Stimulated activated CD4-positive, alpha-beta T cell treated with anti-CD3 and anti-CD28 coated beads, Interleukin-12 subunit alpha, Interleukin-12 subunit beta, amount 100 ng/mL, for 24 hours (primary cell): ENCODE measurements at regions not wholly inside any gene's neighbourhood (a gene's known extent, or its start where the extent isn't known, plus 50 kb on each side); places are given as distances from the start of the nearest gene placed in this dataset.

ENCODE experiments used
- DNase-seq, 2 experiments: peaks; one replicate each; pipeline ENCODE4 v3.0.0-alpha.2; 2020; ENCODE audit warnings: low read depth in 2 of 2

GRCh38 chr7:98464558-98464940 is 63.7 kb upstream of the BAIAP2L1 start:
- DNase-seq, result no peak

DNA sequence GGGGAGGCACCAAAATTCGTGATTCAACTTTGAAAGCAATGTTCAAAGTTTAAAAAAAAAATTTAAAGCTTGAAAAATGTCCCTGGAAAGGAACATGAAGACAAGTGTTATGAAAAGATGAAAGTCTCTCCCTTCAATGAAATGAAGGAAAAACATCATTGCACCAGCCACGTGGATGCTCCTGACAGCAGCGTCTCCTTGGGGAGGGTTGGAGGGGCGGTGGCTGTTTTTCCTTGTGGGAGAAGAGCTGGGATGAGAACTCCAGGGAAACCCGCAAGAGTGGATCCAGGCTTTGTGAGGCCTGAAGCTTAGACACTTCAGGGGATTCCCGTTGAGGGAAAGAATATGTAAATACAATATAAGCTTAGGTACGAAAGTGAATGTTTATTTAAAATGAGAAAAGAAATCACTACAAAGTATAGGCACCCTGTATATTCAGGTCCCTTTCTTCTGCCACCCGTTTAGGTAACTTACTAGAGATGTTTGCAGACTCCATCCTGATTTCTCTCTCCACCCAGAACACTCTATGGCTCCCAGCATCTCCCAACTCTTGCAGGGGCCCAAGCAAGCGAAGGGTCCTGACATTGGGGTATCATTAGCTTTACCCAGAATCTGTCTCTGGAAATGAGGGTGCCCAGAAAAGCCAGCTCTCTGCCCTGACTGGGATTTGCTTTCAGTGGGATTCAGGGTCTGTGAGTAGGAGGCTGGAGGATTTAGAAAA is 63.1 kb upstream of the BAIAP2L1 start:
- DNase-seq, result no peak

DNA sequence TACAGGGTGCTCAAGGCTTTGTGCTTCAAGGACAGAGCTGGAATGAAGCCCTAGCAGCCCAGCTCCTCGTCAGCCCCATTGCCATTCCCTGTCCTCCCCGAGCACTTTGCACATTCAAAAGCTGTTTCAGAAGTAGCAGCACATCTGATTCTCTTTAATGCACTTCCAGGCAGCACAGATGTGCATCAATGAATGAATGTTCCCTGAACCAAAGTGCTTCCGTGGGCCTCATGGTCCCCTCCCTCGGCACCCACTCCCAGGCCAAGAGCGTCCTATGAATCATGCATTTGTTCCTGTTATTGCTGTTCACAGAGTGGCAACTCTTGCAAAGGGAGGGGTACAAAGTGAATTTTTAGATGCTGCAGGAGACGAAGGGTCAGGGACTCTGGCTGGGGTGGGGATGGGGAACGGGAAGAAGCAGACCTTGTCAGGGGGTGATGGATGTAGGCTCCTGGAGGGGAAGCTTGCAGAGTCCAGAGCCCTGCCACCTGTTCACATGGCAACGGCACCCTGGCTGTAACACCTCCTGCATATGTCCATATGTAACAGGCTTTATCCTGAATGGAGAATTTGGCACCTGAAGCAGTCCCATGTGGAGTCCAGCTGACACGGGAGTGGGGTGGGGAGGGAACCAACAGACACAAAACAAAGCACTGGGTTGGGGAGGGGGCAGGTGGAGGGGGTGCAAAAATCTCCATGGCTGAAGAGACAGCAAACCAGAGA is 62.2 kb upstream of the BAIAP2L1 start:
- DNase-seq, result no peak

GRCh38 chr7:98460902-98461301 is 60.0 kb upstream of the BAIAP2L1 start:
- DNase-seq, result no peak

GRCh38 chr7:98459529-98459928 is 58.6 kb upstream of the BAIAP2L1 start:
- DNase-seq, result no peak

DNA sequence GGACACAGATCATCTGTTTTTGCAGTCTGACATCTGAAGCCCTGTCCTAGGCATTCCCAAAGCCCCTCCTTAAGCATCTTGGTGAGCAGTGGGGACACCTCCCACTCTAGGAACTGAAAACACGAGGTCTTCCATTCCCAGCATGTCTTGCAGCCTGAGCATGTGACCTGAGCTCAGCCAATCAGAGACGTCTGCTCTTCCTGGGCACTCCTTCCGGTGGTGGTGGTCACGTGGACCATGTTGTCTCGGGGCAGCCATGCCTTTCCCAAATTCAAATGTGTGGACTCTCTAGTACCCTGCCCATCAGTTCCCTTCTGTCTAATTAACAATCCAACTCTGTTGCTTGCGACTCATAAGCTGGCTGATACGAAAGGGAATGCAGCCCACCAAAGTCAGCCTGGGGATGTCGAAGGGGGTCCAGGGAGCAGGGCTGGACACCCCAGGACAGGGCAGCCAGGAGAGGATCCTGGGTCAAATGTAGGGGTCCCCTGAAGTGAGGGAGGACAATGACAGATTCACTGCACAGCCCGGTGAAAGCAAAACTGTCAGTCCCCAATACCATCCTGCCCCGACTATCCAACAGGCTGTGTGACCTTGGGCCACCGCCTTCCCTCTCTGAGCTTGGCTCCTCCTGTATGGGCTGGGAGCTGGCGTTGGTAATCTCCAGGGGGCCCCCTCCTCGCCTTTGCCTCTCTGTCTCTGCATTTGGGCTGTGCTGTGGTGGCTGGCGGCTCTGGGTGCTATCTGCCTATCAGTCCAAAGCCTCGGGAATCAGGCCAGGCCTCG is 57.4 kb upstream of the BAIAP2L1 start:
- no peak for DNase-seq

DNA sequence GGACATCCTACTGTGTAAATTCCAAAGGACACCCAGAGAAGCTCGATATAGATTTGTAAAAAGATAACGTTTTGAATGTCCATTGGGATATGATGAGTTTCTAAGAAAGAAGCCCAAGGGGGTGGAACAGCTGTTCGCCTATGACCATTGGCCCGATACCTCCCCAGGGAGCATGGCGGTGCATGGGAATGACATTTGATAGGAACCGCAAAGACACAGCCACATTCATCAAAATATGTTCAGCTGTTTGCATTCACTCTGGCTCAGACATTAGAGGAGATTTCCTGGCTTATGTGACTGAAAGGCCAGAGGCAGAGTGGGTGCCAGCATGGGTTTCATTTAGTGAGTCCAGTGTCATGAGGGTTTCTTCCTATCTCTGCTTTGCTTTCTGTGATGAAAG is 56.0 kb upstream of the BAIAP2L1 start:
- DNase-seq, result no peak

GRCh38 chr7:98452791-98453190 is 51.9 kb upstream of the BAIAP2L1 start:
- DNase-seq, result no peak
